ENCODE measurements at regions not wholly inside any gene's neighbourhood (a gene's known extent, or its start where the extent isn't known, plus 50 kb on each side); places are given as distances from the start of the nearest gene placed in this dataset.

DNA sequence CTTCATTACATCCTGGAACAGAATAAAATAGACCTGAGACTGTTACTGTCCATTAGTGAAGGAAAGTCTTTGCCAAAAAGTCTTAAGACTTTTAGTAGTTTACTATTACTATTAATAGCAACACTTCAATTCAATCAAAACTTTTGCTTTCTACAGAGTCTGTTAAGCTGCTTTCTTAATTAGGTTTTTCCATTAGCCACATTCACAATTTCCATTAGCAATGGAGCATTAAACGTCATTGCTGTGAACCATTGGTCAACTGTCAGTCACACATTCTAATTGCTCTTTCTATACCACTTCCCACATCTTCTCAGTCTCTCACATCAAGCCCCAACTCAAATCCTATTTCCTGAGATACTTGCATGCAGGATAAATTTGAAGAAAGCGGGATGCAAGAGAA lies 736.6 kb upstream of the SORCS1 start:
- TF ChIP-seq POLR2A (IDR thresholded peaks at IDR 0.05; ENCODE audit: control extremely low read depth in 1 of 2, low read depth in 2 of 2, low read length in 2 of 2): no peak
- TF ChIP-seq RBBP5 (IDR thresholded peaks at IDR 0.05; ENCODE audit: borderline replicate concordance, low read depth, low read length): no peak
- TF ChIP-seq, protein P1, sequence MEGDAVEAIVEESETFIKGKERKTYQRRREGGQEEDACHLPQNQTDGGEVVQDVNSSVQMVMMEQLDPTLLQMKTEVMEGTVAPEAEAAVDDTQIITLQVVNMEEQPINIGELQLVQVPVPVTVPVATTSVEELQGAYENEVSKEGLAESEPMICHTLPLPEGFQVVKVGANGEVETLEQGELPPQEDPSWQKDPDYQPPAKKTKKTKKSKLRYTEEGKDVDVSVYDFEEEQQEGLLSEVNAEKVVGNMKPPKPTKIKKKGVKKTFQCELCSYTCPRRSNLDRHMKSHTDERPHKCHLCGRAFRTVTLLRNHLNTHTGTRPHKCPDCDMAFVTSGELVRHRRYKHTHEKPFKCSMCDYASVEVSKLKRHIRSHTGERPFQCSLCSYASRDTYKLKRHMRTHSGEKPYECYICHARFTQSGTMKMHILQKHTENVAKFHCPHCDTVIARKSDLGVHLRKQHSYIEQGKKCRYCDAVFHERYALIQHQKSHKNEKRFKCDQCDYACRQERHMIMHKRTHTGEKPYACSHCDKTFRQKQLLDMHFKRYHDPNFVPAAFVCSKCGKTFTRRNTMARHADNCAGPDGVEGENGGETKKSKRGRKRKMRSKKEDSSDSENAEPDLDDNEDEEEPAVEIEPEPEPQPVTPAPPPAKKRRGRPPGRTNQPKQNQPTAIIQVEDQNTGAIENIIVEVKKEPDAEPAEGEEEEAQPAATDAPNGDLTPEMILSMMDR (IDR thresholded peaks at IDR 0.05; ENCODE audit: control extremely low read depth in 1 of 3, insufficient read depth in 1 of 3, low read depth in 1 of 3, low read length in 3 of 3): no peak
- no peak for TF ChIP-seq SUZ12 (IDR thresholded peaks at IDR 0.05; ENCODE audit: low read length)
- no peak for TF ChIP-seq POLR2AphosphoS5 (IDR thresholded peaks at IDR 0.05; ENCODE audit: low read depth, low read length)
- no peak for TF ChIP-seq GABPA (IDR thresholded peaks at IDR 0.05; ENCODE audit: borderline replicate concordance, insufficient read depth, low read length)
- no peak for TF ChIP-seq YY1 (IDR thresholded peaks at IDR 0.05; ENCODE audit: low read depth, low read length)
- no peak for TF ChIP-seq SP1 (IDR thresholded peaks at IDR 0.05; ENCODE audit: low read depth, low read length)
- TF ChIP-seq, protein P2, sequence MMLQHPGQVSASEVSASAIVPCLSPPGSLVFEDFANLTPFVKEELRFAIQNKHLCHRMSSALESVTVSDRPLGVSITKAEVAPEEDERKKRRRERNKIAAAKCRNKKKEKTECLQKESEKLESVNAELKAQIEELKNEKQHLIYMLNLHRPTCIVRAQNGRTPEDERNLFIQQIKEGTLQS (IDR thresholded peaks at IDR 0.05; ENCODE audit: insufficient read depth, low read depth, low read length): no peak
- no peak for TF ChIP-seq EZH2 (IDR thresholded peaks at IDR 0.05; ENCODE audit: low read depth, low read length, severe bottlenecking)
